COLO668 (cell line): ENCODE measurements at regions not wholly inside any gene's neighbourhood (a gene's known extent, or its start where the extent isn't known, plus 50 kb on each side); places are given as distances from the start of the nearest gene placed in this dataset.
"Not testable (repeated sequence)": the region's sequence is repeated elsewhere in the genome, so short reads cannot be mapped to it uniquely, and the experiment has no call there.

Source experiments
- DNase-seq: peaks from one replicate; lab custom pipeline; 2025; ENCODE audit not compliant: unreplicated experiment; lab: John Stamatoyannopoulos, UW

- DNase-seq = not testable (repeated sequence)
These were observed 63.9 kb upstream of the SEC22B start for GRCh38 chr1:120240181-120240580.

GRCh38 chr1:120239351-120239750 lies 63.0 kb upstream of the SEC22B start:
- not testable (repeated sequence) for DNase-seq

GRCh38 chr1:120238867-120239266 lies 62.5 kb upstream of the SEC22B start:
- DNase-seq = not testable (repeated sequence)

GRCh38 chr1:120233661-120234018 lies 57.3 kb upstream of the SEC22B start:
- not testable (repeated sequence) for DNase-seq

GRCh38 chr1:120232834-120233660 lies 56.7 kb upstream of the SEC22B start:
- DNase-seq = not testable (repeated sequence)

- not testable (repeated sequence) for DNase-seq
These were observed 53.5 kb upstream of the SEC22B start for GRCh38 chr1:120229835-120230234.
